K562 (cell line): ENCODE measurements at regions not wholly inside any gene's neighbourhood (a gene's known extent, or its start where the extent isn't known, plus 50 kb on each side); places are given as distances from the start of the nearest gene placed in this dataset.

ENCODE experiments used
- ATAC-seq: fragments of 200-7000 bp; cut with Tn5 transposase; 3 replicates; pipeline ENCODE4 v1.9.1; 2020; ENCODE audit warnings: moderate library complexity
- BruUV-seq: library from RNA; stranded (reverse); fragments of 400-500 nt; replicated peaks from 2 replicates; lab custom pipeline; 2021; lab: Mats Ljungman, UMichigan
- CTCF ChIA-PET: fragments of 300-600 bp; formaldehyde crosslinking; extraction: SDS; loops from one replicate; lab custom pipeline; 2021; ENCODE audit warnings: low intra/inter-chr PET ratio; lab: Yijun Ruan, JAX
- POLR2A ChIA-PET: fragments of 300-600, 350-650 bp; sonication (Branson Sonifier 250); formaldehyde crosslinking; extraction: SDS; loops from one replicate; lab custom pipeline; 2021; ENCODE audit warnings: antibody characterized with exemption, inconsistent platforms; lab: Yijun Ruan, JAX
- DNase-seq, 4 experiments: peaks; one replicate each; pipeline versions ENCODE4 v3.0.0 to v3.0.0-alpha.2; 2011 to 2018; ENCODE audit warnings: low spot score in 3 of 4, mixed read lengths in 3 of 4; ENCODE audit errors: extremely low read depth in 1 of 4
- FAIRE-seq: peaks from 2 replicates; lab custom pipeline; 2011; peaks lifted over from hg19 to GRCh38; lab: Jason Lieb, UNC
- H2AFZ ChIP-seq: 2 replicates; pipeline ENCODE4 v1.6.0; 2011; ENCODE audit warnings: low read depth, low read length, control low read depth, inconsistent platforms
- H3K27ac ChIP-seq: fragments of 200-600 bp; 3 replicates; pipeline ENCODE4 v1.8.0; 2011; ENCODE audit warnings: low read depth, mild to moderate bottlenecking, control low read depth, inconsistent platforms, low read length, moderate library complexity, mixed read lengths; ENCODE audit errors: extremely low read depth
- H3K27me3 ChIP-seq, 2 experiments: fragments of 300-600 bp in 1 of 2; 2 replicates in 1 of 2; 3 replicates in 1 of 2; pipeline versions ENCODE4 v1.6.0 to v1.8.0; 2011; ENCODE audit warnings: inconsistent platforms in 2 of 2, low read length in 2 of 2, mild to moderate bottlenecking in 1 of 2, mixed read lengths in 1 of 2, moderate library complexity in 1 of 2; ENCODE audit not compliant: control insufficient read depth in 2 of 2, insufficient read depth in 2 of 2
- H3K36me3 ChIP-seq: fragments of 300-600 bp; 3 replicates; pipeline ENCODE4 v1.8.0; 2011; ENCODE audit warnings: mild to moderate bottlenecking, low read length, inconsistent platforms; ENCODE audit not compliant: control insufficient read depth, insufficient read depth
- H3K4me1 ChIP-seq, 2 experiments: fragments of 200-600 bp in 1 of 2; replicated peaks in 1 of 2; 2 replicates in 1 of 2; 3 replicates in 1 of 2; pipeline versions ENCODE4 v1.5.1 to v1.8.0; 2011; ENCODE audit warnings: inconsistent platforms in 2 of 2, low read length in 2 of 2, mild to moderate bottlenecking in 1 of 2, mixed read lengths in 1 of 2, moderate library complexity in 1 of 2; ENCODE audit not compliant: control insufficient read depth in 2 of 2, insufficient read depth in 2 of 2
- H3K4me2 ChIP-seq: 2 replicates; pipeline ENCODE4 v1.6.1; 2011; ENCODE audit warnings: low read length, control low read depth, inconsistent platforms, mixed read lengths; ENCODE audit not compliant: insufficient read depth
- H3K4me3 ChIP-seq: fragments of 200-600 bp; sonication (generic), shearing (Covaris generic); 2 replicates; pipeline ENCODE4 v1.5.1; 2016; ENCODE audit warnings: control low read depth, inconsistent platforms
- H3K79me2 ChIP-seq: fragments of 200-600 bp; 3 replicates; pipeline ENCODE4 v1.8.0; 2011; ENCODE audit warnings: low read length, inconsistent platforms; ENCODE audit not compliant: control insufficient read depth, insufficient read depth
- H3K9ac ChIP-seq, 2 experiments: 2 replicates each; pipeline versions ENCODE4 v1.6.0 to v1.6.1; 2011; ENCODE audit warnings: low read depth in 2 of 2, low read length in 2 of 2, control low read depth in 1 of 2, inconsistent platforms in 1 of 2, mild to moderate bottlenecking in 1 of 2, mixed read lengths in 1 of 2; ENCODE audit not compliant: insufficient read depth in 1 of 2
- H3K9me1 ChIP-seq: one replicate; pipeline ENCODE4 v1.6.0; 2011; ENCODE audit warnings: inconsistent platforms, mild to moderate bottlenecking, low read length, moderate library complexity; ENCODE audit not compliant: control insufficient read depth, insufficient read depth
- H3K9me3 ChIP-seq: replicated peaks from 2 replicates; pipeline ENCODE4 v1.5.1; 2011; ENCODE audit warnings: low read depth, low read length, inconsistent platforms; ENCODE audit not compliant: control insufficient read depth, insufficient read depth
- H4K20me1 ChIP-seq: replicated peaks from 2 replicates; pipeline ENCODE4 v1.6.1; 2011; ENCODE audit warnings: low read length, inconsistent platforms, mixed read lengths; ENCODE audit not compliant: control insufficient read depth, insufficient read depth
- CHCHD3 ChIP-seq: fragments of 250-450 bp; sonication (Bioruptor Pico); IDR thresholded peaks from 2 replicates; pipeline ENCODE4 v2.1.2; 2022; ENCODE audit warnings: mild to moderate bottlenecking
- FOXM1 ChIP-seq, 2 experiments: fragments of 450-650 bp in 1 of 2; sonication (generic) in 1 of 2; formaldehyde crosslinking in 1 of 2; IDR thresholded peaks; 2 replicates each; pipeline versions ENCODE4 v1.6.1 to v1.9.0; 2017 to 2022; ENCODE audit warnings: low read depth in 2 of 2, mild to moderate bottlenecking in 2 of 2, missing genetic modification reagents in 1 of 2, moderate library complexity in 1 of 2
- MED1 ChIP-seq: sonication (generic); formaldehyde crosslinking; IDR thresholded peaks from 2 replicates; pipeline ENCODE4 v1.8.1; 2023; ENCODE audit warnings: missing genetic modification reagents, borderline replicate concordance
- OTX1 ChIP-seq: fragments of 450-650 bp; formaldehyde crosslinking; IDR thresholded peaks from 2 replicates; pipeline ENCODE4 v1.4.0; 2022; ENCODE audit warnings: mild to moderate bottlenecking
- SRSF7 ChIP-seq: fragments of 200-400 bp; formaldehyde crosslinking; optimal IDR thresholded peaks from 2 replicates; pipeline ENCODE3; 2017; ENCODE audit warnings: mild to moderate bottlenecking, low read depth, low read length
- ZBTB7A ChIP-seq: IDR thresholded peaks from 2 replicates; pipeline ENCODE4 v1.6.1; 2011; ENCODE audit warnings: low read depth, mild to moderate bottlenecking, low read length, moderate library complexity, borderline replicate concordance; ENCODE audit not compliant: control insufficient read depth
- WGBS: fragments of 100-300 bp; shearing (Covaris generic); methylation state at CpG from one replicate; pipeline ENCODE4 v1.1.6; 2016; ENCODE audit warnings: low coverage, mixed read lengths; ENCODE audit not compliant: insufficient coverage; ENCODE audit errors: missing lambda C conversion rate; 5-methylcytosine and 5-hydroxymethylcytosine counted together
- in situ Hi-C: fragments of 300-500 bp; cut with MboI; formaldehyde crosslinking; loops from 4 replicates; pipeline ENCODE4 v1.15.0; 2018; ENCODE audit warnings: inconsistent platforms, mixed read lengths
- intact Hi-C: fragments of 100-400 bp; cut with micrococcal nuclease; formaldehyde crosslinking; loops from 2 replicates; pipeline ENCODE4 v1.14.2; 2022
- TF ChIP-seq, protein P1 (sequence below): IDR thresholded peaks from 2 replicates; pipeline ENCODE4 v1.6.1; 2011; ENCODE audit not compliant: insufficient read length; ENCODE audit errors: extremely low read depth
- TF ChIP-seq, protein P2 (sequence below): fragments of 450-650 bp; IDR thresholded peaks from 2 replicates; pipeline ENCODE4 v1.6.1; 2016; ENCODE audit warnings: borderline replicate concordance

DNA sequence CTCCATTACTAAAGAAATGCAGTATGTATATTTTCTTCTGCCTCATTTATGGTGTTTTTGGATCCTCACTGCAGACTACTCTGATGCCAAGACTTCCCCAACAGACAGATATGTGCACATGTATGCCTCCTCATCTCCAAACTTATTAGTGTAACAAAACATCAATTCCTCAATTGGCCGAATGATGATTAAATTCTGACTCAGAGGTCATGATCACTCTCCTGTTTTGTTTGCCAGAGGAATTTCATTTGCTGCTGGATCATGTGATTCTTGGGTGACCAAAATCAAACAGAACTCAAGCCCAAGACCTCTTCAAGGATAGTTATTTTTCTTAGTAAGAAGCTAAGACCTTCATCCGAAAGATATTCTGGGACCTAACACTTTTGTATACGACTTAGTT is 227.6 kb downstream of the LMO4 start:
- WGBS: 0% methylated on average over 3 of the region's 3 CpGs
- H3K9me1 ChIP-seq: no peaks in the 10 kb centered on the region
- ChIA-PET POLR2A (interaction anchor here (1.0 kb wide), 1 partner anchor 14 kb away, joined by 3 read pairs; no protein-coding TSS in a partner anchor), CTCF (no interaction called here)
- no peak overlapping the region for H2AFZ ChIP-seq
- no peak for DNase-seq
- no peak overlapping the region for H3K4me2 ChIP-seq
- ATAC-seq: no peak
- TF ChIP-seq, protein P1, sequence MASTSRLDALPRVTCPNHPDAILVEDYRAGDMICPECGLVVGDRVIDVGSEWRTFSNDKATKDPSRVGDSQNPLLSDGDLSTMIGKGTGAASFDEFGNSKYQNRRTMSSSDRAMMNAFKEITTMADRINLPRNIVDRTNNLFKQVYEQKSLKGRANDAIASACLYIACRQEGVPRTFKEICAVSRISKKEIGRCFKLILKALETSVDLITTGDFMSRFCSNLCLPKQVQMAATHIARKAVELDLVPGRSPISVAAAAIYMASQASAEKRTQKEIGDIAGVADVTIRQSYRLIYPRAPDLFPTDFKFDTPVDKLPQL: no peak
- no peak for TF ChIP-seq SRSF7
- no peak for TF ChIP-seq ZBTB7A
- TF ChIP-seq CHCHD3 (CRISPR knock-in tag): no peak
- no peak for TF ChIP-seq MED1 (CRISPR knock-in tag)
- TF ChIP-seq, protein P2, sequence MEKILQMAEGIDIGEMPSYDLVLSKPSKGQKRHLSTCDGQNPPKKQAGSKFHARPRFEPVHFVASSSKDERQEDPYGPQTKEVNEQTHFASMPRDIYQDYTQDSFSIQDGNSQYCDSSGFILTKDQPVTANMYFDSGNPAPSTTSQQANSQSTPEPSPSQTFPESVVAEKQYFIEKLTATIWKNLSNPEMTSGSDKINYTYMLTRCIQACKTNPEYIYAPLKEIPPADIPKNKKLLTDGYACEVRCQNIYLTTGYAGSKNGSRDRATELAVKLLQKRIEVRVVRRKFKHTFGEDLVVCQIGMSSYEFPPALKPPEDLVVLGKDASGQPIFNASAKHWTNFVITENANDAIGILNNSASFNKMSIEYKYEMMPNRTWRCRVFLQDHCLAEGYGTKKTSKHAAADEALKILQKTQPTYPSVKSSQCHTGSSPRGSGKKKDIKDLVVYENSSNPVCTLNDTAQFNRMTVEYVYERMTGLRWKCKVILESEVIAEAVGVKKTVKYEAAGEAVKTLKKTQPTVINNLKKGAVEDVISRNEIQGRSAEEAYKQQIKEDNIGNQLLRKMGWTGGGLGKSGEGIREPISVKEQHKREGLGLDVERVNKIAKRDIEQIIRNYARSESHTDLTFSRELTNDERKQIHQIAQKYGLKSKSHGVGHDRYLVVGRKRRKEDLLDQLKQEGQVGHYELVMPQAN: no peak
- no peak for TF ChIP-seq OTX1 (CRISPR knock-in tag)
- no peak for TF ChIP-seq FOXM1 (IDR thresholded peaks at IDR 0.05; ENCODE audit: low read depth)
- no peak for TF ChIP-seq FOXM1 (CRISPR knock-in tag; IDR thresholded peaks at IDR 0.05; ENCODE audit: low read depth)
- no peak for FAIRE-seq
- H3K79me2 ChIP-seq: no peaks in the 10 kb centered on the region
- H3K9ac ChIP-seq: no peak overlapping the region
- in situ Hi-C loops (no loop called here), intact Hi-C loops (no loop called here)
- H3K27ac ChIP-seq: no peak overlapping the region
- no TSS peak for BruUV-seq
- H3K27me3 ChIP-seq: no peaks in the 10 kb centered on the region
- H3K36me3 ChIP-seq: no peaks in the 10 kb centered on the region
- H3K4me3 ChIP-seq: no peak overlapping the region
- no peaks in the 10 kb centered on the region for H3K9me3 ChIP-seq
- no peaks in the 10 kb centered on the region for H4K20me1 ChIP-seq
- H3K4me1 ChIP-seq: no peaks in the 10 kb centered on the region
